COLO668 (cell line): ENCODE measurements at regions not wholly inside any gene's neighbourhood (a gene's known extent, or its start where the extent isn't known, plus 50 kb on each side); places are given as distances from the start of the nearest gene placed in this dataset.

ENCODE experiments used
- DNase-seq: peaks from one replicate; lab custom pipeline; 2025; ENCODE audit not compliant: unreplicated experiment; lab: John Stamatoyannopoulos, UW

DNA sequence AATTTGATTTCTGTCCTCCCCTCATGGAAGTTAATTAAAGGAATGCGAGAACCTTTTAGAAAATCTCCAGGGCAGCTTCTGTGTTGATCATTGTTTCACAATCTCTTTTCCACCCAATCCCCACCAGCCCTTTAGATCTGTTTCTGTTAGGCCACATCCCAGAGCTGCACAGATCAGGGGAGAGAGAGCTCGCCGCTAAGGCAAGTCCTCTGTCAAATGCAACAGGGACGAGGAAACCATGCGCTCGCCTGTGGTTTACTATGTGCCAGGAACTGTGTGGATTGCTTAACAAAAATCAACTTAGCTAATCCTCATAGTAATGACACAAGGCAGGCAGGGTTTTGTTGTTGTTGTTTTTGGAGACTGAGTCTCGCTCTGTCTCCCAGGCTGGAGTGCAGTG lies 115.4 kb downstream of the SALL1 start:
- DNase-seq, result no peak

DNA sequence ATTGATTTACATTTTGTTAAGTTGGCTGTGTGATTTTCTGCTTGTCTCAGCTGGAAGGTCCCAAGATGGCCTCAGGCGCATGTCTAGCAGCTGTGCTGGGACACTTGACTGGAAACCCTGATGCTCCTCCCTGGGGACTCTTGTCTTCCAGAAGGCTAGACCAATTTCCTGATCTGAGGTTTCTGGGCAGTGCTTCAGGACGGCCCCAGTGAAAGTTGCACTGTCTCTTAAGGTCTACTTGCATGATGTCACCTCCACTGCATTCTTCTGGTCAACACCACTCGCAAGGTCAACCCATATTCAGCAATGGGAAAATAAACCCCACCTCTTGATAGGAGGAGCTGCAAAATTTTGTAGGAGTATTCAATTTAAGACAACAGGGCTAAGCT lies 116.0 kb downstream of the SALL1 start:
- no peak for DNase-seq

GRCh38 chr16:51034481-51035109 lies 116.5 kb downstream of the SALL1 start:
- DNase-seq, result no peak

- DNase-seq, result no peak
These were observed 119.5 kb downstream of the SALL1 start for GRCh38 chr16:51031598-51031997.

- no peak for DNase-seq
These were observed 120.6 kb downstream of the SALL1 start for GRCh38 chr16:51030516-51030915.

DNA sequence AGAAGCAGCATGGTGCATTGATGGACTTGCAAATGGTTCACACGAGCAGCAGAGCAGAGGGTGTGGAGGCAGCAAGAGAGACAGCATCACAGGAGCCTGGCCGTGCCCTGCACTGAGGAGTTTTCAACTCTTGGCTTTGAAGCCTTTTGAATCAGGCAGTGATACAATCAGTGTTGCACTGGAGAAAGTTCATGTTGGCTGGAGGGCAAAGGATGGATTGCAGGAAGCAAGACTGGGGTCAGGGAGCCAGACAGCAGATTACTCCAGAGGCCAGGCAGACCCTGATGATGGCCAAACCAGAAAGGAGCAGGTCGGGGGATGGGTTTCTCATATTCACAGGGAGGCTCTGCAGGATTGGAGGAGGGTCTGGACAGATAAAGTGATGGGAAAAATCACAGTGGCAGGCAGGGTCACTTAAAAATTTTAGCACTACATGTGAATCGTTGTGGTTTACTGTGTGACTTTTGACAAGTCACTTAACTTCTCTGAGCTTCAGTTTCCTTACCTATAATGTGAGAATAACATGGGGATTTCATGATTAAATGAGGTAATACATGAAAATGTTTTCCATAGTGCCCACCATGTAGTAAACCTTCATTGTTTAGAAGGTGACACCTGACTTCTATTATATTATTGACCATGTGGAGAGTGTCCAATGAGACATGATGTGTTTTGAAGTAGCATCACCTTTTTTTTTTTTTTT lies 125.3 kb downstream of the SALL1 start:
- DNase-seq, result no peak

DNA sequence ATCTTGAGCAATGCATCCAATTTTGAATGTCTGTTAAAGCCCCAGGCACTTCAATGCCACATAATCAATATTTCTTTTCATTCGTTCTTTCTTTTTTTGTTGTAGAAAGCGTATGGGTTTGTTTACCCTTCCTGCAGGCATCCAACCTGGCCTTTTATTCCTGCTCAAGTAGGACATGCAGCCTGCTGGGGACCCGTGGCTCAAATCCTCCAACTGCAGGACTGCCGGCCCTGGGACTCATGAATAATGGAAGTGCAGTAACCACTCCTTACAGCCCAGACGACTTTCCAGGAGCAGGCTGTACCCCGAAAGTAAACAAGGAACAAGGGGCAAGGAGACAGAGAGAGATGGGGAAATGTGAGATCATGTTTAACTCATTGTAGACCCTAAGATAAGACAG lies 126.4 kb downstream of the SALL1 start:
- DNase-seq, result no peak

- no peak for DNase-seq
These were observed 128.1 kb downstream of the SALL1 start for GRCh38 chr16:51022955-51023354.

- no peak for DNase-seq
These were observed 131.5 kb downstream of the SALL1 start for GRCh38 chr16:51019617-51020016.

GRCh38 chr16:51017969-51018368 lies 133.1 kb downstream of the SALL1 start:
- DNase-seq, result no peak

DNA sequence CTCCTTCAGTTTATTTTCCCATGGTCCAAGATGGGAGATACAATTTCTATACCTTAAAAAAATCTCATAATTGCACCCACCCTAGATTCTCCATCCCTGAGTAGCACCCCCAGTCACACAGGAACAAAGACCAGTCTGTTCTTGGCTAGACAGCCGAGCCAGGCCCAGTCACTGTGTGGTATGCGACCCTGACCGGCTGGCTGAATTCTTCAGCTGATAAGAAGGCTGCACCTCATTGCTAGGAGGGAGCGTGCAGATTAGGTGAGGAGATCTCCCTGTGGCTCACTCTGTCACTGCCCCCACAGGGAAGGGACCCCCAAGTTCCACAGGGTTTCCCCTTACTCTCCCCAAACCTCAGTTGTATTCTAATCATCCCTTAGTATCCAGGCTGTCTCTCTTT lies 138.7 kb downstream of the SALL1 start:
- DNase-seq, result no peak

DNA sequence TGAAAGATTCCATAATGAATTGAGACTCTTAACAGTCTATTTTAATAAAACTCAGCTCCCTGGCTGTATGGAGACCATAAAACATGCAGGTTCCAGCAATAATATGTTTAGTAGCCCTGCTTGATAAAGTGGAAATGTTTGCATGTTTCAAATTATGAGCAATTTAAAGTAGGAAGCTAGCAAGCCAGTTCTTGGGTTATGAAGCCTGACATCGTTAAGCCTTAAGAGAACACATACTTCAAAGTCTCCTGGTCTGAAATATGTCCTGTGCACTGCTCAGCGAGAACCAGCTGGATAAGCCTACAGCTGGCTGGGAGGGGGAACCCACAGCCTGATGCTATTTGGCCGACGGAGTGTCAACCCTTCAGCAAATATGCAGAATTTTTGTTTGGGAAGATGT lies 140.3 kb downstream of the SALL1 start:
- no peak for DNase-seq

GRCh38 chr16:51009813-51010212 lies 141.3 kb downstream of the SALL1 start:
- DNase-seq, result no peak

- no peak for DNase-seq
These were observed 141.7 kb downstream of the SALL1 start for GRCh38 chr16:51009359-51009758.

- DNase-seq, result no peak
These were observed 142.5 kb downstream of the SALL1 start for GRCh38 chr16:51008607-51009006.

DNA sequence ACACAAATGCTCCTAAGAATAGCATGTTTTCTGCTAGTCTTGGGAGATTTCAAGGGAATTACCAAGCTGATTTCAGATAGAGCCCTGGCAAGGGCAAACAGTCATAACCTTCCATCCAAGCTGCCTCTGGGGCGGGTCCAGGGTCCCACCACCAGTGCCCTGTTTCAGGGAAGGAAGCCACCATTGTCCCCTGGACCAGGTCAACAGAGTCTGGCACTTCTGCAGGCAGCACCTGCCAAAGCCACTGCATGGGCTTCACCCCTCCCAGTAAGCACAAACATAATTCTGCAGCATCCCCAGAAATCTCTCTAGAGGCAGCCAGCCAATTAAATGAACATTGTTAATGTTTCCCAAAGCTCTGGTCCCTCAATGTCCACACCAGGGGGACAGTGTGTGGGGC lies 143.0 kb downstream of the SALL1 start:
- DNase-seq, result no peak

- DNase-seq, result no peak
These were observed 147.1 kb downstream of the SALL1 start for GRCh38 chr16:51003850-51004566.

DNA sequence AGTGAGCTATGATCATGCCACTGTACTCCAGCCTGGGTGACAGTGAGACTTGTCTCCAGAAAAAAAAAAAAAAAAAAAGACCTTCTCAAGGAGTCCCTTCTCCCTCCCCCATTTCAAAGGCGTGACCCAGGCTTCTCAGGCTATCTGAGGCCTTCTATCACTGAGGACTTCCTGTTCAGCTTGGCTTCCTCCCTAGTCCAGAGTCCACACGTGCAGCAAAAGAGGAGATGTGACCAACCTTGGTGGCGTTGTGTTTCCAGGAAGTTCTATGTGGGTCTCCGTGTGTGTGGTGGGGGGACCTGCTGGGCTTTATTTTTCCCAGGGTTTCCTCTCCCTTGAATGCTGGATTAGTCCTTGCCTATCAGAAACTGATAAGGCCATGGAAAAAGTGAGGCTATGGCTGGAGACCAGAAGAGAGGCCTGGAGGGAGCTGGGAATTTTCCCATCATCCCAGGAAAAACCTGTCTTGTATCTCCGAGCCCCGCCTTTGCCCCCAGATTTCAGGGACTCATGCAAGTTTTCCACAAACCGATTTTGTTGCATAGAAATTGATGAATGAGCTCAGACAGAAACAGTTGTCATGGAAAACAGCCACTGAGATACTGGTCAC lies 148.1 kb downstream of the SALL1 start:
- no peak for DNase-seq

GRCh38 chr16:50999181-50999580 lies 151.9 kb downstream of the SALL1 start:
- DNase-seq, result no peak

DNA sequence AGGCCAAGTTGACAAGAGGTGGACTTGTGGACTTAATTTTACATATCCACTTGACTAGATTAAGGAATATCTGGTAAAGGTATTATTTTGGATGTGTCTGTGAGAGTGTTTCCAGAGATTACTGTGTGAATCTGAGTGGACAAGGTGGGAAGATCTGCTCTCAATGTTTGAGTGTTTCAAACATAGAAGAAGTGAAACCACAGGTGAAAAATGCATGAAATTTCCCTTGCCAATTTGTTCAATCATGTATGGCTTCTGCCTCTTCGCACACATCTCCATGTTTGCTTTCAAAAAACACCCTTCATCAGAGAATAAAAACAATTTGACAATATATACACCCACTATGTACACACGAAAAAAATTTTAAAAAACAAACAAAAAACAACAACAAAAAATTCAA lies 152.7 kb downstream of the SALL1 start:
- no peak for DNase-seq

DNA sequence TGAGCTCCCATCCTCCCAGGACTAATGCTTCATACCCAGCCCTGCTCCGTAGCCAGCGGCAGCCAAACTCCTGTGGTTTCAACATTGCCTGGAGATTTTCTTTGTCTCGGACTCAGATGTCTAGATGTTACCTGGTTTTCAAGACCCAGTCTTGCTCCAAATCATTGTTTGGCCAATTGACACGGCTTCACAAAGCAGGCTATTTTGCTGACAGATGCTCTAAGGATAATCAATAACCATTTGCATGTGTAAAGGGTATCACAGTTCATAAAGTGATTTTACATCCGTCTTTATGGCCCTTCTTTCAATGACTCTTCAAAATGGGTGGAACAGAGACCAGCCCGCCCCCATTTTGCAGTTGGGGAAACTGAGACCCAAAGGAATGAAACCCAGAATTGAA lies 153.4 kb downstream of the SALL1 start:
- no peak for DNase-seq

DNA sequence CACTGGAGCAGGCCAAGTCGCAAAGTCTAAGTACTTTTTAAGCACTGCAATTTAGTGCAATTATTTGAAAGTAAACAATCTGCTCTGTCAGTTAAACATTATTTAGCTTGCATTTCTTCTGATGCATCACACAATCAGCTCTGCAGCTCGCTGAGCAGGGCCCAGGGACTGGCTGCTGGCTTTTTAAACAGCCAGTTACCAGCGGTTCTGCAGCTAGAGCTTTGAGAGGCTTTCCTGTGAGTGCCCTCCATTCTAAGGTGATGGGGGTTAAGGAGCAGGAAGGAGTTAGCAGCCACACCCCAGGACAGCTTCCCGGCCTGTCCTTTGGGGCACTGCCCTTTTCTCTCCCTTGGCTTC lies 154.3 kb downstream of the SALL1 start:
- no peak for DNase-seq
